BE2C (cell line): ENCODE measurements at regions not wholly inside any gene's neighbourhood (a gene's known extent, or its start where the extent isn't known, plus 50 kb on each side); places are given as distances from the start of the nearest gene placed in this dataset.

Experiments
- DNase-seq: peaks from one replicate; pipeline ENCODE4 v3.0.0-alpha.2; 2020
- H3K27me3 ChIP-seq: fragments of 250-450 bp; sonication (Bioruptor Pico); 2 replicates; pipeline ENCODE4 v1.5.1; 2020; ENCODE audit warnings: mild to moderate bottlenecking
- H3K36me3 ChIP-seq: fragments of 250-450 bp; sonication (Bioruptor Pico); 2 replicates; pipeline ENCODE4 v1.5.1; 2020; ENCODE audit warnings: mild to moderate bottlenecking
- H3K4me1 ChIP-seq: fragments of 250-450 bp; sonication (Bioruptor Pico); 2 replicates; pipeline ENCODE4 v1.5.1; 2020
- H3K4me3 ChIP-seq: 2 replicates; pipeline ENCODE4 v1.5.1; 2011; ENCODE audit warnings: low read depth, low read length
- H3K9me3 ChIP-seq: fragments of 250-450 bp; sonication (Bioruptor Pico); 2 replicates; pipeline ENCODE4 v1.5.1; 2020
- CTCF ChIP-seq: IDR thresholded peaks from 2 replicates; pipeline ENCODE4 v1.5.1; 2012; ENCODE audit warnings: mild to moderate bottlenecking, low read depth, low read length

DNA sequence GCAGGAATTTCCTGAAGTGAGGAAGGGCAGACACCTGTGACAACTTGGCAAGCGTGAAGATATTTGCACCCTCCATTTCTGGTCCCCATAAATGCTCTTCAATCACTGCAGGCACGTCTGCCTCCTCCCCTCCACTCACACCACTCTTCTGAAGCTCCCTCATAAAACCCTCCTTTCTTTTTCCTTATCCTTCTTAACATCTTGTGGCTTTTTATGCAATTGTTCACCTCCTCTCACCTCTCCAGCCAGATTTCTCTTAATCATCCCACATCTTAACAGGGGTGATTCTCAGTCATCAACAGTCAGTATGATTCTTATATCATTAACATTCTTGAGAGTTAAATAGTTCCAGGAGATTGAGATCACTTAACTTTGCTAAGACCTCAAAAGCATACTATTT is 277.4 kb downstream of the SPRY1 start:
- H3K4me3 ChIP-seq = no peak overlapping the region
- no peaks in the 10 kb centered on the region for H3K9me3 ChIP-seq
- TF ChIP-seq CTCF = no peak
- no peaks in the 10 kb centered on the region for H3K36me3 ChIP-seq
- H3K4me1 ChIP-seq = no peaks in the 10 kb centered on the region
- H3K27me3 ChIP-seq = 0 out of 2 replicates have a peak, but pooled peaks cover 7% of the 10 kb centered on the region
- DNase-seq = no peak

DNA sequence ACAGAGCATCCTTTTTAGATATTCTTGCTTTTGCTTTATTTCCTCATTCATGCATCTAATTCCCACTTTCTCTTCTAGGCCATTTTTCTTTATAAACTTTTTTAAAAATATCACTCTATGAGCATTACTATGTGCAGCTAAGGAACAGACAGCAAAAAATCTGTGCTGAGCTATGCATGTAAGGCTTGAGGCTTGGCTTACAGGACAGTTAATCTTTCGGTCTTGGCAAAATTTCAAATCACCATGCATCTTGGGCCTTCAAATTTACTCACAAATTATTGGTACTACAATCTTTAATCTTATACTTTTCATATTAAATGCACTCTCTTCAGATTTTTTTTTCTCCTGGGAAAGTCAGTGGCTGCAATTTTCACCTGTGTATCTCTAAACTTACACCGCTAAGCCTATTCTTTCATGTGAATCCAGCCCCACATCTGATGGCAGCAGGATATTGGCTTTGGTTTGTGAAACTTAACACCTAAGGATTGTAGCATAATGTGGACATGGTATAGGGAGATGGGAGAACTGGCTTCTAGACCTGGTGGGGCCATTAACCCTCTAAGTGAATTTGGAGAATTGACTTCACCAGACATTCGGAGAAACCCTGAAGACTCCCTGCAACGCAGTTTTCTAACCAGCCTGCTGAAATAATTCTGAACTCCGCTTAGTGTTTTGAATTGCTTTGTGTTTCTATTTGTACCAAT is 278.3 kb downstream of the SPRY1 start:
- no peak overlapping the region for H3K4me3 ChIP-seq
- TF ChIP-seq CTCF = no peak
- H3K36me3 ChIP-seq = no peaks in the 10 kb centered on the region

GRCh38 chr4:123675567-123675966 is 279.0 kb downstream of the SPRY1 start:
- no peaks in the 10 kb centered on the region for H3K36me3 ChIP-seq
- no peak for DNase-seq
- no peak for TF ChIP-seq CTCF
- H3K27me3 ChIP-seq = 0 out of 2 replicates have a peak, but pooled peaks cover 7% of the 10 kb centered on the region
- H3K9me3 ChIP-seq = no peaks in the 10 kb centered on the region
- H3K4me1 ChIP-seq = no peaks in the 10 kb centered on the region
- H3K4me3 ChIP-seq = no peak overlapping the region

More for the DNA sequence above, 278.3 kb downstream of the SPRY1 start:
- Histone ChIP-seq H3K27me3 (0 out of 2 replicates have a peak, but pooled peaks cover 7% of the 10 kb centered on the region), H3K4me1 (no peaks in the 10 kb centered on the region), H3K9me3 (no peaks in the 10 kb centered on the region)
- DNase-seq = no peak

GRCh38 chr4:123676071-123676889 is 279.7 kb downstream of the SPRY1 start:
- no peak for TF ChIP-seq CTCF

GRCh38 chr4:123676890-123677229 is 280.3 kb downstream of the SPRY1 start:
- Histone ChIP-seq H3K4me3 (no peak overlapping the region), H3K27me3 (0 out of 2 replicates have a peak, but pooled peaks cover 7% of the 10 kb centered on the region)
- no peak for DNase-seq

More at GRCh38 chr4:123676071-123676889, 279.7 kb downstream of the SPRY1 start:
- no peak for DNase-seq
- no peak overlapping the region for H3K4me3 ChIP-seq
- 0 out of 2 replicates have a peak, but pooled peaks cover 7% of the 10 kb centered on the region for H3K27me3 ChIP-seq
- H3K9me3 ChIP-seq = no peaks in the 10 kb centered on the region
- no peaks in the 10 kb centered on the region for H3K36me3 ChIP-seq
- H3K4me1 ChIP-seq = no peaks in the 10 kb centered on the region

More at GRCh38 chr4:123676890-123677229, 280.3 kb downstream of the SPRY1 start:
- no peaks in the 10 kb centered on the region for H3K36me3 ChIP-seq
- H3K4me1 ChIP-seq = no peaks in the 10 kb centered on the region
- no peaks in the 10 kb centered on the region for H3K9me3 ChIP-seq
- TF ChIP-seq CTCF = no peak
